Muscle of leg (tissue), 3 donors: ENCODE measurements at regions not wholly inside any gene's neighbourhood (a gene's known extent, or its start where the extent isn't known, plus 50 kb on each side); places are given as distances from the start of the nearest gene placed in this dataset.

Source experiments
- DNase-seq: peaks from one replicate; pipeline ENCODE4 v3.0.0; 2013
- H3K27ac ChIP-seq: one replicate; pipeline ENCODE4 v1.5.1; 2013; ENCODE audit warnings: mild to moderate bottlenecking, low read length, control low read depth
- H3K27me3 ChIP-seq: one replicate; pipeline ENCODE4 v1.6.1; 2013; ENCODE audit warnings: low read length; ENCODE audit not compliant: control insufficient read depth, insufficient read depth
- H3K36me3 ChIP-seq: one replicate; pipeline ENCODE4 v1.6.1; 2013; ENCODE audit warnings: low read length; ENCODE audit not compliant: control insufficient read depth, insufficient read depth
- H3K4me1 ChIP-seq: one replicate; pipeline ENCODE4 v1.6.1; 2013; ENCODE audit warnings: low read length; ENCODE audit not compliant: control insufficient read depth, insufficient read depth
- H3K4me3 ChIP-seq: one replicate; pipeline ENCODE4 v1.5.1; 2013; ENCODE audit warnings: low read length, control low read depth
- H3K9me3 ChIP-seq: replicated peaks from 2 replicates; pipeline ENCODE4 v1.6.1; 2013; ENCODE audit warnings: low read depth, low read length; ENCODE audit not compliant: control insufficient read depth
- WGBS: methylation state at CpG from one replicate; pipeline ENCODE4 v1.1.5; 2013; ENCODE audit warnings: missing lambda C conversion rate; ENCODE audit not compliant: insufficient coverage; 5-methylcytosine and 5-hydroxymethylcytosine counted together

DNA sequence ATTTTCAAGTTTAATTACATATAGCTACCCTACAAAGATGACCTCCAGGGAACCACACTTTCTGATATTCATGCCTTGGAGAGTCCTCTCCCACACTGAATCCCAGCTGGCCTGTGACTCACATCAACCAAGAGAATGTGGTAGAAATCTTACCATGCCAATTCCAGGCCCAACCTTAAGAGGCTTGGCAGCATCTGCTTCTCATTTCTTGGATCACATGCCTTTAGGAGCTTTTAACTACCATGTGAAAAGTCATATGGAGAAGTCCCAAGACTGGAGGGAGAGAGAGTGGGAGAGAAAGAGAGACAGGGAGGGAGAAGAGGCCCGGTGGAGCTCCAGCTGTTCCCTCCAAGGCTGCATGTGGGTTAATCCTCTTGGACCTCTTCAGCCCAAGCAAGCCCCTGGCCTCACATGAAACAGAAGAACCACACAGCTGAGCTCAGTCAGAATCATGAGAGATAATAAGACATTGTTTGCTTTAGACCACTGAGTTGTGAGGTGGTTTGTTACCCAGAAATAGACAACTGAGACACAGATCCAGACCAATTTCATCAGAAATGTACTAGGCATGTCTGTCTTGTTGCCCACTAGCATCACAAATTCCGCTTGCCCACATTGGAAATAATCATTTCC is 190.7 kb downstream of the MTCL1 start:
- H3K27ac ChIP-seq: no peak overlapping the region
- H3K36me3 ChIP-seq: no peaks in the 10 kb centered on the region
- H3K27me3 ChIP-seq: no peaks in the 10 kb centered on the region
- H3K4me3 ChIP-seq: no peak overlapping the region
- 83% methylated on average over 1 of the region's 2 CpGs for WGBS
- peaks cover 6% of the 10 kb centered on the region for H3K4me1 ChIP-seq
- peaks cover 8% of the 10 kb centered on the region for H3K9me3 ChIP-seq
- DNase-seq: no peak

DNA sequence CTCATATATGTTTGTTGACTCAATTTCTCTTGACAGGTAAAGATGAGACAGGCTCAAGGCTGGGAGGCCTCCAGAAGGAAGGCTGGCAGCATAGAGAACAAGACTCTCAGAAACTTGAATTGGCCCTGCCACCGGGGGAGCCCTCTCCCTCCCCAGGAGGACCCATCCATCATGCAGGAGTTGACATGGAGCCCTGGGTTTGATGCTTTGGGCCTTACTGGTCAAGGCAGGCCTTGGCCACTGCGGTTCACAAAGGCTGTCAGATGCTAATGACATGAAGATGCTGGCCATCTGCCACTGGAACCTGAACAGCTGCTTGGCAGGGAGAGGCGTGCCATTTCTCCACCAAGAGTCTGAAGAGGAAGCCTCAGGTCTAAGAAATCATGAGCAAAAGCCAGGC is 193.6 kb downstream of the MTCL1 start:
- peak; percentile 67 for DNase-seq
- WGBS: 56% methylated on average over 3 of the region's 3 CpGs
- H3K9me3 ChIP-seq: peaks cover 8% of the 10 kb centered on the region

DNA sequence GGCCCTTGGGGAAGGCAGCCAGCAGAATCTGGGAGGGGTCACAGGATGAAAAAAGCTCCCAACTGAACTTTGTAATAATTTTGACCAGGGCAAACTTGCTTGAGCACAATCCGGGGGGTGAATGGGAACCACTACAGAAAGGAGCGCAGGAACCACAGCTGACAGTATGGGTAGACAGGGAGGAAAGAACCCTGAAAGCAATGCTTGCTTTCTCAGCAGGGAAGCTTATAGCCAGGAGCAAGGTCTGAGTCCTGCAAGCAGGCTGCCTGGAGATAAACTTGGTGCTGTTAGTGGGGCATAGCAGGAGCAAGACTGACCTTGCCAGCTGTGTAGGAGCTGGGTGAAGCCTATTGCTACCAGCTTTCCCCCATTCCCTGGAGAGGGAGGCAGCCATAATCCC is 195.2 kb downstream of the MTCL1 start:
- H3K27ac ChIP-seq: no peak overlapping the region
- H3K27me3 ChIP-seq: no peaks in the 10 kb centered on the region
- H3K9me3 ChIP-seq: peaks cover 10% of the 10 kb centered on the region
- DNase-seq: no peak
- 100% methylated on average over 2 of the region's 2 CpGs for WGBS
- peaks cover 6% of the 10 kb centered on the region for H3K4me1 ChIP-seq
- no peaks in the 10 kb centered on the region for H3K36me3 ChIP-seq
- no peak overlapping the region for H3K4me3 ChIP-seq

More for the DNA sequence above, 193.6 kb downstream of the MTCL1 start:
- Histone ChIP-seq H3K4me3 (no peak overlapping the region), H3K27ac (no peak overlapping the region), H3K27me3 (no peaks in the 10 kb centered on the region), H3K4me1 (peaks cover 6% of the 10 kb centered on the region), H3K36me3 (no peaks in the 10 kb centered on the region)

DNA sequence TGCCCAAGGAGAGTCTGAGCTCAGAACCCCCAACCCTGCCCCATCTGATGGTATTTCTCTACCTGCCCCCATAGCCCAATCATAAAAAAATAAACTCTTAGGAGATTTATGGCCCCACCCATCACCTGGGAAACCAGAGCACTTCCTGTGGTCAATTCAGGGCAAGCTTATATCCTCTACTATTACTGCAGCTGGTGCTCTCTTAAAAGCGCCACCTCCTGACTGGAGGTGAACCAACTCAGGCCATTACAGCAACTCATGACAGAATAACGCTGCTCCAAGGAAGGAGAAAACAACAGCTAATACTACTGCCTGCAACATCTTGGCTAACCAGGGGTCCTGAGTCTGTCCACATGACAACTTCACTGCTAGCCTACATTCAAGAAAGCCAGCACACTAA is 195.7 kb downstream of the MTCL1 start:
- H3K27ac ChIP-seq: no peak overlapping the region
- WGBS: 86% methylated on average over 2 of the region's 2 CpGs
- peaks cover 8% of the 10 kb centered on the region for H3K9me3 ChIP-seq
- DNase-seq: no peak
- H3K4me1 ChIP-seq: peaks cover 6% of the 10 kb centered on the region
- no peaks in the 10 kb centered on the region for H3K36me3 ChIP-seq
- H3K27me3 ChIP-seq: no peaks in the 10 kb centered on the region
- no peak overlapping the region for H3K4me3 ChIP-seq

DNA sequence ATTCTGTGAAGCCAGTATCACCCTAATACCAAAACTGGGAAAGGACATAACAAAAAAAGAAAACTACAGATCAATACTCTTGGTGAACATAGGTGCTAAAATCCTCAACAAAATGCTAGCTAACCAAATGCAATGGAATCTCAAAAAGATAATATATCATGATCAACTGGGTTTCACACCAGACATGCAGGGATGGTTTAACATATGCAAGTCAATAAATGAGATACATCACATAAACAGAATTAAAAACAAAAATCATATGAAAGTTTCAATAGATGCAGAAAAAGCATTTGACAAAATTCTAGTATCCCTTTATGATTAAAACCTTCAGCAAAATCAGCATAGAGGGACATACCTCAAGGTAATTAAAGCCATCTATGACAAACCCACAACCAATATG is 198.2 kb upstream of the NDUFV2 start:
- Histone ChIP-seq H3K4me1 (peaks cover 2% of the 10 kb centered on the region), H3K4me3 (no peak overlapping the region), H3K27ac (no peak overlapping the region), H3K27me3 (no peaks in the 10 kb centered on the region), H3K36me3 (no peaks in the 10 kb centered on the region), H3K9me3 (peaks cover 9% of the 10 kb centered on the region)
- DNase-seq: no peak

DNA sequence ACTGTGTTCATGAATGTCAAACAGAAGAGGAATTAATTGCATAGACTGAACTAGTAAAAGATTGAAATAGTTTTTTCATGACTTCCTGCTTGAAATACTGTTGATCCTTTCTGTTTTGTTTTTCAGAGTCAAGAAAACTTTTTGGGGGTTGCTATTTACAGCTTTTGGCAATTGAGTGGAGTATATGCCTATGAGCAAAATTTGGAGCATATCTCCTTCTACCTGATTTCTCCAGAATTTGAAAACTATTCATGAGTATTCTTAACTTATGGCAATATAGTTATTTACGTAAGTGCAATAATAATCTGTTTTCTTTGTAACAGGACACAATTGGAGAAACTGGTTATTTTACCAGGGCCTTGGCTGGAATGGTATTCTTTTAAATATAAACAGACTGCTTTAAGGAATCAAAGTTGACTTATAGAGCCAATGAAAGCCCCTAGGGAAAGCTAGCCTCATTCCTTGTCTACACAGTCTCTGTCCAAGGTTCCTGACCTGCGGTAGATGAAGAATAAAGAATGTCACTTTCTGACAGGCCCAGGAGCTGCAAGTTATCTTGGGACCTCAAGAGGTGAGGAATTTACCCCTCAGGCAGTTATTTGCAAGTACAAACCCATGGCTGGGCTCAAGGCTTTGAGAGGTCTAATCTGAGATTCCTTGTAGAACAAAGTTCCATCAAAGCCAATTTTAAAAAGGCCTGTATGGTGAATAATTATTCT is 193.5 kb upstream of the NDUFV2 start:
- no peak for DNase-seq
- H3K27ac ChIP-seq: no peak overlapping the region
- 80% methylated on average over 1 of the region's 2 CpGs for WGBS
- H3K4me1 ChIP-seq: peaks cover 22% of the 10 kb centered on the region
- no peaks in the 10 kb centered on the region for H3K27me3 ChIP-seq
- no peaks in the 10 kb centered on the region for H3K36me3 ChIP-seq
- H3K4me3 ChIP-seq: no peak overlapping the region
- peaks cover 5% of the 10 kb centered on the region for H3K9me3 ChIP-seq

DNA sequence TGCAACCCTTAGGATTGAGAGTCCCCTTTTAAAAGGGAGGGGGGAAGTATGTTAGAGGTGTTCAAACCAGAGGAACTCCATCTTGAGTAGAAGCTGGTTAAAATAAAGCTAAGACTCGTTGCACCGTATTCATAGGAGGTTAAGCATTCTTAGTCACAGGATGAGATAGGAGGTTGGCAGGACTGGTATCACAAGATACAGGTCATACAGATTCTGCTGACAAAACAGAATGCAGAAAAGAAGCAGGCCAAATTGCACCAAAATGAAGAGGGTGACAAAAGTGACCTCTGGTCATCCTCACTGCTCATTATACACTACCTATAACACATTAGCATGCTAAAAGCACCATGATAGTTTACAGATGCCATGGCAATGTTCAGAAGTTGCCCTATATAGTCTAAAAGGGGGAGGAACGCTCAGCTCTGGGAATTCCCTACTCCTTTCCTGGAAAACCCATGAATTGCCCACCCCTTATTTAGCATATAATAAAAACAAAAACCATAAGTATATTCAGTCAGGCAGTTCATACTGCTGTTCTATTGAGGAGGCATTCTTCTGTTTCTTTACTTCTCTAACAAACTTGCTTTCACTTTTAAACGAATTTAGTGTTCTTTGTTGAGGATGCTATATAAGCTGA is 192.2 kb upstream of the NDUFV2 start:
- H3K27ac ChIP-seq: peak overlapping the region; percentile 2
- H3K36me3 ChIP-seq: no peaks in the 10 kb centered on the region
- no peak overlapping the region for H3K4me3 ChIP-seq
- H3K27me3 ChIP-seq: no peaks in the 10 kb centered on the region
- 84% methylated on average over 2 of the region's 4 CpGs for WGBS
- no peak for DNase-seq
- H3K9me3 ChIP-seq: peaks cover 4% of the 10 kb centered on the region
- peaks cover 22% of the 10 kb centered on the region for H3K4me1 ChIP-seq

DNA sequence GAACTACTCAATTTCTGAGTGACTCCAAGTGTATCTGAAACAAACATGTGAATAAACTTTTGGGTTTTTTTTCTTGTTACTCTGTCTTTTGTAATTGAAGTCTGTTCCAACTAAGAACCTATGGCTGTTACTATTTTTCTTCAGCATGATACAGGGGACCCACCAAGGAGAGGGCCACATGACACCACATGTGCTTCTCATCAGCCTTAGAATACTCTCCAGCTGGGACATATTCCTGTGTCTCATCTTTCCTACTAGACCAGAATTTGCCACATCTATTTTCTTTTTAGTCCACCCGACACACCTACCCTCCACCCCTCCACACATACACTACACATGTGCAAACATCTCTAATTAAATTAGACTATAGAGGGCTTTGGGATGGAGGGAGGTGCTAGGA is 191.7 kb upstream of the NDUFV2 start:
- Histone ChIP-seq H3K4me1 (peaks cover 22% of the 10 kb centered on the region), H3K27me3 (no peaks in the 10 kb centered on the region), H3K9me3 (peaks cover 3% of the 10 kb centered on the region), H3K4me3 (no peak overlapping the region), H3K27ac (peak overlapping the region; percentile 48), H3K36me3 (no peaks in the 10 kb centered on the region)
- no peak for DNase-seq
- no CpG with 5 or more reads among the region's 1 CpG for WGBS

DNA sequence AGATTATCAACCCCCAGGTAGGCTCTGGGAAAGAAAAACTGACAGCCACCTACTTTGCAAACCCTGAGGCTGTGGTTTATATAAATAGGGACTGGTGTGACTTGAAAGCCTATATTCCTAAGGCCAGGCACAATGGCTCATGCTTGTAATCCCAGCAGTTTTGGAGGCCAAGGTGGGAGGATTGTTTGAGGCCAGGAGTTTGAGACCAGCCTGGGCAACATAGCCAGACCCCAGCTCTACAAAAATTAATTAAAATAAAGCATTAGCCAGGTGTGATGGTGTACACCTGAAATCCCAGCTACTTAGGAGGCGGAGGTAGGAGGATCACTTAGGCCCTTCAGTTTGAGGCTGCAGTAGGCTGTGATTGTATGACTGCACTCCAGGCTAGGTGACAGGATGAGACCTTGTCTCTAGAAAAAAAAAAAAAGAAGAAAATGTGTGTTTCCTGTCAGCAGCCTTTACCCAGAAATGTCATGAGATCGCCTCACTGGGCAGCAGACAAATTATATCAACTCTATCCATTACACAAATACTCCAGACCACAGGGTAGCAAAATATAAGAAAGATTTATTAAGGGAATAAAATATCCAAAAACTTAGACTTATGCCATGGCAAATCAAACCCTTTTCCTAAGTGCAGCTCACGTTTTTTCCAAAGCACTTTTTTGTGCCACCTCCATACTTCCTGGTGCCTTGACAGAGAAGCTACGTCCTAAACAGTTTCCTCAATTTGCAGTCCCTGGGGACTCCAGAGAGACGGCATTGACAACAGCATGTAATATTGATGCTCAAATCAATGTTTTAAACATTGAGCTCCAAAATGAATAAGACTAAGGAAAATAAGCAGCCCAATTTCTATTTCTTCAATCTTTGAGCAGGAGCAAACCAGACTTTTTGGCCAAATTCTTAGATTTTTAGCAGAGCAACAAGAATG is 190.8 kb upstream of the NDUFV2 start:
- H3K27me3 ChIP-seq: no peaks in the 10 kb centered on the region
- no peak overlapping the region for H3K4me3 ChIP-seq
- H3K9me3 ChIP-seq: peaks cover 3% of the 10 kb centered on the region
- H3K27ac ChIP-seq: peak overlapping the region; percentile 48
- no CpG with 5 or more reads among the region's 5 CpGs for WGBS
- DNase-seq: no peak
- peaks cover 22% of the 10 kb centered on the region for H3K4me1 ChIP-seq
- no peaks in the 10 kb centered on the region for H3K36me3 ChIP-seq
